ENCODE measurements at regions not wholly inside any gene's neighbourhood (a gene's known extent, or its start where the extent isn't known, plus 50 kb on each side); places are given as distances from the start of the nearest gene placed in this dataset.
A peak's percentile ranks its signal among the peaks of the same experiment; 100 is the strongest.

- no peaks in the 10 kb centered on the region for H3K4me1 ChIP-seq (ENCODE audit: control insufficient read depth in 1 of 2, insufficient read depth in 2 of 2, low read length in 2 of 2)
- no peaks in the 10 kb centered on the region for H3K9me2 ChIP-seq (ENCODE audit: insufficient read depth)
- RAD21 ChIA-PET (ENCODE audit: low non-redundant PET in 1 of 2, low total read pairs in 2 of 2, uncharacterized antibody in 2 of 2, unreplicated experiment in 2 of 2) = no interaction called here
- no peak overlapping the region for H3K9ac ChIP-seq (ENCODE audit: low read length)
- no peak overlapping the region for H2AFZ ChIP-seq (ENCODE audit: low read depth, low read length, poor library complexity, severe bottlenecking)
- DNase-seq (ENCODE audit: low read depth, low spot score) (peak; percentile 34), ATAC-seq (peak; percentile 84)
- H3K36me3 ChIP-seq (ENCODE audit: control insufficient read depth in 1 of 2, insufficient read depth in 2 of 2, low read length in 2 of 2) = no peaks in the 10 kb centered on the region
- no peak overlapping the region for H3K27ac ChIP-seq (ENCODE audit: low read depth, low read length)
- no peak overlapping the region for H3K4me2 ChIP-seq (ENCODE audit: low read length)
- no peak overlapping the region for H3K4me3 ChIP-seq (replicated peaks in 1 of 2; ENCODE audit: low read depth in 1 of 2, low read length in 2 of 2)
- peaks cover 51% of the 10 kb centered on the region for H3K27me3 ChIP-seq (ENCODE audit: insufficient read depth, low read length)
- POLR2A ChIA-PET = no interaction called here
- no peaks in the 10 kb centered on the region for H4K20me1 ChIP-seq (ENCODE audit: insufficient read depth)
- H3K79me2 ChIP-seq (ENCODE audit: insufficient read depth, low read length) = no peaks in the 10 kb centered on the region
- BruUV-seq (replicated peaks) = no TSS peak
- no peaks in the 10 kb centered on the region for H3K9me3 ChIP-seq (ENCODE audit: control insufficient read depth in 1 of 2, insufficient read depth in 1 of 2, low read depth in 1 of 2, low read length in 2 of 2)
- TF ChIP-seq EZH2phosphoT487 (IDR thresholded peaks at IDR 0.05; ENCODE audit: borderline replicate concordance) (no peak), RAD21 (IDR thresholded peaks at IDR 0.05; ENCODE audit: low read depth) (peak; percentile 66), CTCF (IDR thresholded peaks at IDR 0.05 in 2 of 3, conservative IDR thresholded peaks at IDR 0.05 in 1 of 3; ENCODE audit: borderline replicate concordance in 1 of 3, insufficient read depth in 1 of 3, low read depth in 2 of 3, low read length in 2 of 3) (peak; percentile 38 to 63 (median 39); a peak in 5 of 6 replicates), ZFX (IDR thresholded peaks at IDR 0.05) (no peak), FOSL1 (IDR thresholded peaks at IDR 0.05; ENCODE audit: low read depth) (no peak)
- intact Hi-C loops (cut with micrococcal nuclease) = loop anchor here (5.0 kb wide), 2 partner anchors 277 to 1113 kb away; no protein-coding TSS in a partner anchor
- CTCF ChIA-PET = no interaction called here
Measured at GRCh38 chr5:114789773-114790402, 379.8 kb downstream of the TRIM36 start.

- peaks cover 22% of the 10 kb centered on the region; the same call in 1 of the 2 replicates for H3K27me3 ChIP-seq (ENCODE audit: insufficient read depth, low read length)
- TF ChIP-seq CTCF (IDR thresholded peaks at IDR 0.05 in 2 of 3, conservative IDR thresholded peaks at IDR 0.05 in 1 of 3; ENCODE audit: borderline replicate concordance in 1 of 3, insufficient read depth in 1 of 3, low read depth in 2 of 3, low read length in 2 of 3) (peak in 2 of 3 experiments; percentile 20 to 23; a peak in 2 of 6 replicates), POLR2AphosphoS5 (IDR thresholded peaks at IDR 0.05; ENCODE audit: low read depth, low read length) (no peak), RAD21 (IDR thresholded peaks at IDR 0.05; ENCODE audit: low read depth) (peak; percentile 29; the same call in 1 of the 2 replicates)
- CTCF ChIA-PET = interaction anchor here (0.6 to 0.9 kb wide), 3 partner anchors 10 to 286 kb away, joined by 3 to 4 read pairs (median 3); no protein-coding TSS in a partner anchor
- no peaks in the 10 kb centered on the region for H3K4me1 ChIP-seq (ENCODE audit: control insufficient read depth in 1 of 2, insufficient read depth in 2 of 2, low read length in 2 of 2)
- no peaks in the 10 kb centered on the region for H3K9me3 ChIP-seq (ENCODE audit: control insufficient read depth in 1 of 2, insufficient read depth in 1 of 2, low read depth in 1 of 2, low read length in 2 of 2)
- no peak overlapping the region for H3K9ac ChIP-seq (ENCODE audit: low read length)
- H3K27ac ChIP-seq (ENCODE audit: low read depth, low read length) = no peak overlapping the region
- no peak overlapping the region for H2AFZ ChIP-seq (ENCODE audit: low read depth, low read length, poor library complexity, severe bottlenecking)
- RAD21 ChIA-PET (ENCODE audit: low non-redundant PET in 1 of 2, low total read pairs in 2 of 2, uncharacterized antibody in 2 of 2, unreplicated experiment in 2 of 2) = no interaction called here
- no peaks in the 10 kb centered on the region for H4K20me1 ChIP-seq (ENCODE audit: insufficient read depth)
- DNase-seq (ENCODE audit: low read depth, low spot score) = no peak
- H3K4me3 ChIP-seq (replicated peaks in 1 of 2; ENCODE audit: low read depth in 1 of 2, low read length in 2 of 2) = no peak overlapping the region
- POLR2A ChIA-PET = no interaction called here
- H3K9me2 ChIP-seq (ENCODE audit: insufficient read depth) = no peaks in the 10 kb centered on the region
- peak; percentile 71 for ATAC-seq
- intact Hi-C loops (cut with micrococcal nuclease) = no loop called here
- no TSS peak for BruUV-seq (replicated peaks)
- H3K79me2 ChIP-seq (ENCODE audit: insufficient read depth, low read length) = no peaks in the 10 kb centered on the region
- H3K36me3 ChIP-seq (ENCODE audit: control insufficient read depth in 1 of 2, insufficient read depth in 2 of 2, low read length in 2 of 2) = no peaks in the 10 kb centered on the region
- H3K4me2 ChIP-seq (ENCODE audit: low read length) = no peak overlapping the region
Measured at GRCh38 chr5:114782869-114783268, 386.8 kb downstream of the TRIM36 start.
